ENCODE measurements at regions not wholly inside any gene's neighbourhood (a gene's known extent, or its start where the extent isn't known, plus 50 kb on each side); places are given as distances from the start of the nearest gene placed in this dataset.

GRCh38 chr9:95762322-95762721 lies 113.2 kb upstream of the ERCC6L2 start:
- no peak for TF ChIP-seq CTCF (IDR thresholded peaks at IDR 0.05)
- no peak for TF ChIP-seq POLR2A (IDR thresholded peaks at IDR 0.05; ENCODE audit: low read depth)
- no peak for TF ChIP-seq POLR2AphosphoS5 (IDR thresholded peaks at IDR 0.05)
